Right atrium auricular region (tissue), 2 donors: ENCODE measurements at regions not wholly inside any gene's neighbourhood (a gene's known extent, or its start where the extent isn't known, plus 50 kb on each side); places are given as distances from the start of the nearest gene placed in this dataset.

Experiments used
- DNase-seq: peaks from one replicate; pipeline ENCODE4 v3.0.0-alpha.2; 2019; ENCODE audit warnings: low spot score
- H3K27ac ChIP-seq, 2 donors: fragments of 200-600 bp; sonication (generic); 1 replicate in 1 of 2; 2 replicates in 1 of 2; pipeline ENCODE4 v1.5.1; 2016 to 2019
- H3K27me3 ChIP-seq, 2 donors: fragments of 200-600 bp; sonication (generic); one replicate each; pipeline versions ENCODE4 v1.5.1 to v1.6.0; 2017 to 2019
- H3K36me3 ChIP-seq: fragments of 200-600 bp; sonication (generic); one replicate; pipeline ENCODE4 v1.5.1; 2016
- H3K4me1 ChIP-seq, 2 donors: fragments of 200-600 bp; sonication (generic); one replicate each; pipeline versions ENCODE4 v1.5.1 to v1.6.0; 2017 to 2019
- H3K4me3 ChIP-seq, 2 donors: fragments of 200-600 bp; sonication (generic); 1 replicate in 1 of 2; 2 replicates in 1 of 2; pipeline ENCODE4 v1.5.1; 2017 to 2019; ENCODE audit warnings: mild to moderate bottlenecking in 1 of 2, moderate library complexity in 1 of 2
- H3K9me3 ChIP-seq, 2 donors: fragments of 200-600 bp; sonication (generic); one replicate each; pipeline ENCODE4 v1.5.1; 2019
- TF ChIP-seq, protein P1 (sequence below), 2 donors: fragments of 200-600 bp; sonication (generic); IDR thresholded peaks; one replicate each; pipeline ENCODE4 v1.5.1; 2019; ENCODE audit warnings: antibody characterized with exemption in 2 of 2

DNA sequence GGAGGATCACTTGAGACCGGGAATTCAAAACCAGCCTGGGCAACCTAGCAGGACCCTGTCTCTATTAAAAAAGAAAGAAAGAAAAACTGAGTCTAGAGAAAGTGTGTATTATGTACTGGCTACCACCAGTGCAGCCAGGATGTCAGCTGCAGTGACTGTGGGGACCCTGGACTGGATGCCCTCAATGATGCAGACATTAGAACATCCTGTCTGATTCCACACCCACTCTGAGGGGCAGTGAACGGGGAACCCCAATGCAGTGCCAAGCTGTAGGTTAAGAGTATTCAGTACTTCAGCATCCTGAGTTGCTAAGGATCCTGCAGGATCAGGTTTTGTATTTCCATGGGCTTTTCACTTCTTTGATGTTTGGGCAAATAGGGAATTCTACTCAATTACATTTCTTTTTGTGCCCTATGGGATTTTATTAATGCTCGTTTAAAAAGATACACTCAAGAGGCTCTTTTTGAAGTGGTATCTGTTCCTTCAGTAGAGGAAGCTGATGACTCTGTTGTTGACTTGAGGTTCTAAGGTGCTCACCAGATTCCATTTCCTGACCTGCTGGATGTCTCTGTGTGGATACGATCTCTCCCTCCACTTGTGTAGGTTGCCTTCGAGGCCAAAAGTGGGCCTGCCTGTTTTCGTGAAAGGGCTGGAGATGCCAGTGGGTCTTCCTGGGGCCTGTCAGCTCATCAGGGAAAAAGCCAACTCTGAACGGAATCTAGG is 85.9 kb upstream of the CLCN4 start:
- DNase-seq = no peak
- Histone ChIP-seq H3K4me1 (no peaks in the 10 kb centered on the region), H3K9me3 (no peaks in the 10 kb centered on the region), H3K4me3 (no peak overlapping the region), H3K27ac (no peak overlapping the region), H3K36me3 (peaks cover 16% of the 10 kb centered on the region), H3K27me3 (no peaks in the 10 kb centered on the region)
- TF ChIP-seq, protein P1, sequence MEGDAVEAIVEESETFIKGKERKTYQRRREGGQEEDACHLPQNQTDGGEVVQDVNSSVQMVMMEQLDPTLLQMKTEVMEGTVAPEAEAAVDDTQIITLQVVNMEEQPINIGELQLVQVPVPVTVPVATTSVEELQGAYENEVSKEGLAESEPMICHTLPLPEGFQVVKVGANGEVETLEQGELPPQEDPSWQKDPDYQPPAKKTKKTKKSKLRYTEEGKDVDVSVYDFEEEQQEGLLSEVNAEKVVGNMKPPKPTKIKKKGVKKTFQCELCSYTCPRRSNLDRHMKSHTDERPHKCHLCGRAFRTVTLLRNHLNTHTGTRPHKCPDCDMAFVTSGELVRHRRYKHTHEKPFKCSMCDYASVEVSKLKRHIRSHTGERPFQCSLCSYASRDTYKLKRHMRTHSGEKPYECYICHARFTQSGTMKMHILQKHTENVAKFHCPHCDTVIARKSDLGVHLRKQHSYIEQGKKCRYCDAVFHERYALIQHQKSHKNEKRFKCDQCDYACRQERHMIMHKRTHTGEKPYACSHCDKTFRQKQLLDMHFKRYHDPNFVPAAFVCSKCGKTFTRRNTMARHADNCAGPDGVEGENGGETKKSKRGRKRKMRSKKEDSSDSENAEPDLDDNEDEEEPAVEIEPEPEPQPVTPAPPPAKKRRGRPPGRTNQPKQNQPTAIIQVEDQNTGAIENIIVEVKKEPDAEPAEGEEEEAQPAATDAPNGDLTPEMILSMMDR (IDR thresholded peaks at IDR 0.05) = no peak

DNA sequence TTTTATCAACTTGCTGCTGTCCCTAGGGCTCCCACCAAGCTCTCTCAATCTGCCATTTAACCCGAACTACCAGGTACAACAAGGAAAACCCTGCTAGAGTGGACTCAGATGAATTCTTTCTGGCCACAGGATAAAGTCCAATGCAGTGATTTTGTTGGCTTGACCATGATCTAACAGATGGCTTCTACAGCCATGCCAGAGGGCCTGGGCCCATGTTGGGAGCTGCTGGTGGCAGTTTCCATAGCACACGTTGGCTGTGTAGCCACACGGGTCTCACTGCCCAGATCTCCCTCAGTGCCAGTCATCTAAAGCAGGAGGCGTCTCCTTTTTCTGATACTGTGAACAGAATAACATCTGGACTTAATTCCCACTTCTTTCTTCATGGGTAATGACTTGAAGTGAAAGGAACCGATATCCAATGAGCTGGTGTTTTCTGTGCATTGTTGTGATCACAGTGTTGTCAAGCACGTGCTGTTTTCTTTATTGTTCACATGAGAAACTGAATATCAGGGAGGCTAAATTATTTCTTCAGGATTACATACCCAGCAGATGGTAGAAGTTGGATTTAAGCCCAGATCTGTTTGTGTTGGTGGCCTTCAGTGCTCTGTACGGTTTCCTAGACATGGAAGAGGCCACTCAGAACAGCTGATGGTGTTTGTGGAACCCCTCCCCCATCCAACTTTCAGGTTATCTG is 85.2 kb upstream of the CLCN4 start:
- H3K27me3 ChIP-seq = no peaks in the 10 kb centered on the region
- H3K4me1 ChIP-seq = no peaks in the 10 kb centered on the region
- TF ChIP-seq, protein P1 (IDR thresholded peaks at IDR 0.05) = no peak
- H3K36me3 ChIP-seq = peaks cover 16% of the 10 kb centered on the region
- no peaks in the 10 kb centered on the region for H3K9me3 ChIP-seq
- no peak for DNase-seq
- no peak overlapping the region for H3K27ac ChIP-seq
- no peak overlapping the region for H3K4me3 ChIP-seq

DNA sequence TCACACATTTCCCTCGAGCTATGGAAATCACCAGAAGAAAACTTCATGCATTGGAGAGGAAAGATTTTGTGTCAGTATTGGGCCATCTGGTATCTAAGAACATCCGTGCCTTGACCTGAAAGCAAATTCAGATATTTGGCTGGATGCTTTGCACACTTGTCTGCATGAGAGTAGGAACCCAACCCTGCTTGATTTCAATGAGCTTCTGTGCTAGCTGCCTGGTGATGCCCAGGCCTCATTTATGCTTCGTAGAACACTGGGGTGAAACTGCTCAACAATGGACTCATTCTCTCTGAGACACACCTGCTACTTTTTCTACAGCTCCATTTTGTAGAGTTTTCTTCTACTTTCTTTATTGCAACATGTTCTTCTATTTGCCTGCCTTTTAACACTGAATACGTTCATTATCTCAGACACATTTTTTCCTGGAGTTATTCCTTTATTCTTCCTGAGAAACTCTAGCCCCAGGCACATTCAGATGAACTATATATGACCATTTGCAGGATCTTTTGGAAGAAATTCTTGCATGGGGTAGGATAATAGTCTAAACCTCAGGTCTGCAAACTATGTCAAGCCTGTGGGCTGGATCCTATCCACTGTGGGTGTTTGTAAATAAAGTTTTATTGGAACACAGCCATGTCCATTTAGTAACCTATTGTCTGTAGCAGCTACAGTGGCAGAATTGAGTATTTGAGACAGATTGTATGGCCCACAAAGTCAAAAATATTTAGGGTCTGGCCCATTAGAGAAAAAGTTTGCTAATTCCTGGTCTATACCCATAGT is 83.8 kb upstream of the CLCN4 start:
- Histone ChIP-seq H3K27ac (no peak overlapping the region), H3K27me3 (no peaks in the 10 kb centered on the region), H3K9me3 (no peaks in the 10 kb centered on the region), H3K4me1 (no peaks in the 10 kb centered on the region), H3K36me3 (peaks cover 6% of the 10 kb centered on the region), H3K4me3 (no peak overlapping the region)
- DNase-seq = no peak
- TF ChIP-seq, protein P1 (IDR thresholded peaks at IDR 0.05) = no peak

DNA sequence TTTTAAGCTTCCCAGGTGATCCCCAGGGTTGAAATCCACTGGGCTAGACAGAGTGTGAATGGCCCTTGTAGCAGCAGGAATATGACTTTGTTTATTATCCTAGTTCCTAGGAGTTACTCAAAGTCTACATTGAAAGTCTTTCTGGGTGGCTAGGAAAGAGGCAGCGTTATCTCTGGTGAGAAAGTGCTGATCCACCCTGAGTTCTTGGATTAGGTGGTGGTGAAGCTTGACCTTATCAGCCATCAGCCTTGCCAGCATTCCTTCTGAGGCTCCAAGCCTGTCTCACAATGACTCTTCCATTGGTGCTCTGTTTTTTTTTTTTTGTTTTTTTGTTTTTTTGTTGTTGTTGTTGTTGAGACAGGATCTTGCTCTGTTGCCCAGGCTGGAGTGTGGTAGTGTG is 83.1 kb upstream of the CLCN4 start:
- Histone ChIP-seq H3K9me3 (no peaks in the 10 kb centered on the region), H3K4me1 (no peaks in the 10 kb centered on the region), H3K36me3 (no peaks in the 10 kb centered on the region), H3K27ac (no peak overlapping the region), H3K4me3 (no peak overlapping the region), H3K27me3 (no peaks in the 10 kb centered on the region)
- TF ChIP-seq, protein P1 (IDR thresholded peaks at IDR 0.05) = no peak
- DNase-seq = no peak

DNA sequence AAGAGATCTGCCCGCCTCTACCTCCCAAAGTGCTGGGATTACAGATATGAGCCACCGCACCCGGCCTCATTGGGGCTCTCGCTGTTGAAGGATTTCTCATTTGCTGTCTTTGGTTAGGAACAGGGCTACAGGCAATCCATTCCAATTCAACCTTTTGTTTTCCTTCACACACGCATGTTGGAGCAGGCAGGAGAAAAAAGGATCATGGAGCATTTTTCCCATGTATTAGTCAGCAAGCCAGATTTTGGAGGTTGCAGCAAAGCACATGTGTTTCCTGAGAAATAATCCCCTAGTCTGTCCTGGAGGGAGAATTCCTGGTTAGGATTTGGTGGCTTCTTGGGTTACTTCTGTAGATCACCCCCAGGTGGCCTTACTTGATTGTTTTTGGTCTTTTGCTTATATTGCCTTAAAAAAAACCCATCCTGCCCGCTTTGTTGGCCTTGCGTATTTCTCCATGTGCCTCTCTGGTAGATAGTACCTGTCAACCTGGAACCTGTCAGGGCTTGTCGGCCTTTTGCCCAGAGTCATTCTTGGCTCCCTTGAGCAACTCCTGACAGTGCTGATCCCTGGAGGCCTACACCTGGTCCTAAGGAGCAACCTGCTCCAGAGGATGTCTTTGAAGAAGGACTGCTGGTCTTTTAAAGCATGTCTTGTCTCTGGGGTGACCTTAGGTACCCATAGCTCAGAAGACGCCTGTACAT is 82.4 kb upstream of the CLCN4 start:
- H3K27ac ChIP-seq = no peak overlapping the region
- no peak for DNase-seq
- no peaks in the 10 kb centered on the region for H3K27me3 ChIP-seq
- TF ChIP-seq, protein P1 (IDR thresholded peaks at IDR 0.05) = no peak
- H3K4me1 ChIP-seq = no peaks in the 10 kb centered on the region
- H3K9me3 ChIP-seq = no peaks in the 10 kb centered on the region
- H3K36me3 ChIP-seq = no peaks in the 10 kb centered on the region
- no peak overlapping the region for H3K4me3 ChIP-seq
